Ascending aorta (tissue), 2 donors: ENCODE measurements at regions not wholly inside any gene's neighbourhood (a gene's known extent, or its start where the extent isn't known, plus 50 kb on each side); places are given as distances from the start of the nearest gene placed in this dataset.

Experiments
- DNase-seq, 2 donors: peaks; one replicate each; pipeline ENCODE4 v3.0.0-alpha.2; 2019; ENCODE audit warnings: low spot score in 2 of 2
- H3K27ac ChIP-seq, 2 donors: fragments of 200-600 bp; sonication (generic); one replicate each; pipeline ENCODE4 v1.5.1; 2016 to 2017; ENCODE audit warnings: mild to moderate bottlenecking in 1 of 2
- H3K27me3 ChIP-seq: fragments of 200-600 bp; sonication (generic); one replicate; pipeline ENCODE4 v1.5.1; 2017
- H3K36me3 ChIP-seq, 2 donors: fragments of 200-600 bp; sonication (generic); one replicate each; pipeline ENCODE4 v1.5.1; 2016
- H3K4me1 ChIP-seq, 2 donors: fragments of 200-600 bp; sonication (generic); one replicate each; pipeline ENCODE4 v1.5.1; 2016 to 2017; ENCODE audit warnings: mild to moderate bottlenecking in 1 of 2
- H3K4me3 ChIP-seq, 2 donors: fragments of 200-600 bp; sonication (generic); one replicate each; pipeline ENCODE4 v1.5.1; 2016 to 2017; ENCODE audit warnings: mild to moderate bottlenecking in 1 of 2
- H3K9me3 ChIP-seq, 2 donors: fragments of 200-600 bp; sonication (generic); one replicate each; pipeline ENCODE4 v1.5.1; 2016
- CTCF ChIP-seq, 3 experiments: fragments of 200-600 bp in 2 of 3; fragments of 450-650 bp in 1 of 3; sonication (generic) in 2 of 3; IDR thresholded peaks; one replicate each; pipeline ENCODE4 v1.5.1; 2016 to 2019; ENCODE audit warnings: antibody characterized with exemption in 3 of 3, mild to moderate bottlenecking in 1 of 3, moderate library complexity in 1 of 3
- intact Hi-C: fragments of 100-400 bp; cut with DNase I; formaldehyde crosslinking; loops from one replicate; pipeline ENCODE4 v1.15.1; 2023

GRCh38 chr20:39944861-39945260 lies 744.2 kb downstream of the MAFB start:
- no peaks in the 10 kb centered on the region for H3K27me3 ChIP-seq
- no peak overlapping the region for H3K4me3 ChIP-seq
- TF ChIP-seq CTCF (IDR thresholded peaks at IDR 0.05), result no peak
- H3K36me3 ChIP-seq, result no peaks in the 10 kb centered on the region
- no peaks in the 10 kb centered on the region for H3K9me3 ChIP-seq
- intact Hi-C loops, result no loop called here
- H3K27ac ChIP-seq, result no peak overlapping the region
- no peak for DNase-seq
- H3K4me1 ChIP-seq, result no peaks in the 10 kb centered on the region

- H3K36me3 ChIP-seq, result no peaks in the 10 kb centered on the region
- no peak overlapping the region for H3K27ac ChIP-seq
- H3K4me3 ChIP-seq, result no peak overlapping the region
- no peaks in the 10 kb centered on the region for H3K4me1 ChIP-seq
- intact Hi-C loops, result no loop called here
- H3K27me3 ChIP-seq, result no peaks in the 10 kb centered on the region
- DNase-seq, result no peak
- TF ChIP-seq CTCF (IDR thresholded peaks at IDR 0.05), result no peak
- no peaks in the 10 kb centered on the region for H3K9me3 ChIP-seq
Observed at GRCh38 chr20:39943336-39943735, 745.7 kb downstream of the MAFB start.

- TF ChIP-seq CTCF (IDR thresholded peaks at IDR 0.05), result no peak
Observed at GRCh38 chr20:39941245-39941644, 747.8 kb downstream of the MAFB start.

GRCh38 chr20:39939241-39939865 lies 749.7 kb downstream of the MAFB start:
- H3K27me3 ChIP-seq, result no peaks in the 10 kb centered on the region
- intact Hi-C loops, result no loop called here
- no peak overlapping the region for H3K27ac ChIP-seq
- no peaks in the 10 kb centered on the region for H3K36me3 ChIP-seq
- TF ChIP-seq CTCF (IDR thresholded peaks at IDR 0.05), result no peak
- H3K4me3 ChIP-seq, result no peak overlapping the region
- no peaks in the 10 kb centered on the region for H3K4me1 ChIP-seq
- H3K9me3 ChIP-seq, result no peaks in the 10 kb centered on the region
- no peak for DNase-seq

More at GRCh38 chr20:39941245-39941644, 747.8 kb downstream of the MAFB start:
- H3K4me3 ChIP-seq, result no peak overlapping the region
- no peaks in the 10 kb centered on the region for H3K36me3 ChIP-seq
- H3K4me1 ChIP-seq, result no peaks in the 10 kb centered on the region
- H3K27ac ChIP-seq, result no peak overlapping the region
- intact Hi-C loops, result no loop called here
- H3K9me3 ChIP-seq, result no peaks in the 10 kb centered on the region
- no peak for DNase-seq
- H3K27me3 ChIP-seq, result no peaks in the 10 kb centered on the region

- Histone ChIP-seq H3K4me1 (no peaks in the 10 kb centered on the region), H3K27me3 (no peaks in the 10 kb centered on the region), H3K27ac (no peak overlapping the region), H3K36me3 (no peaks in the 10 kb centered on the region), H3K9me3 (no peaks in the 10 kb centered on the region), H3K4me3 (no peak overlapping the region)
- TF ChIP-seq CTCF (IDR thresholded peaks at IDR 0.05), result no peak
- intact Hi-C loops, result no loop called here
- no peak for DNase-seq
Observed at GRCh38 chr20:39936401-39936800, 752.6 kb downstream of the MAFB start.

- Histone ChIP-seq H3K36me3 (no peaks in the 10 kb centered on the region), H3K27ac (no peak overlapping the region), H3K9me3 (no peaks in the 10 kb centered on the region), H3K4me1 (no peaks in the 10 kb centered on the region), H3K27me3 (no peaks in the 10 kb centered on the region), H3K4me3 (no peak overlapping the region)
- intact Hi-C loops, result no loop called here
- no peak for TF ChIP-seq CTCF (IDR thresholded peaks at IDR 0.05)
- no peak for DNase-seq
Observed at GRCh38 chr20:39935901-39936300, 753.1 kb downstream of the MAFB start.
